DOHH2 (cell line): ENCODE measurements at regions not wholly inside any gene's neighbourhood (a gene's known extent, or its start where the extent isn't known, plus 50 kb on each side); places are given as distances from the start of the nearest gene placed in this dataset.

Experiments
- H3F3A ChIP-seq: fragments of 200-600 bp; sonication (generic), shearing (Covaris generic); 2 replicates; pipeline ENCODE4 v1.6.0; 2016; ENCODE audit warnings: antibody characterized with exemption, mild to moderate bottlenecking; ENCODE audit not compliant: control insufficient read depth, insufficient read depth
- H3K27ac ChIP-seq: fragments of 200-600 bp; sonication (generic); 2 replicates; pipeline ENCODE4 v1.5.1; 2014; ENCODE audit warnings: low read depth, mild to moderate bottlenecking, low read length, moderate library complexity
- H3K27me3 ChIP-seq: fragments of 200-600 bp; sonication (generic); 2 replicates; pipeline ENCODE4 v1.6.1; 2014; ENCODE audit warnings: mild to moderate bottlenecking, low read length, mixed read lengths; ENCODE audit not compliant: control insufficient read depth
- H3K36me3 ChIP-seq: fragments of 200-600 bp; sonication (generic); 2 replicates; pipeline ENCODE4 v1.6.1; 2014; ENCODE audit warnings: mild to moderate bottlenecking, low read length, moderate library complexity, mixed read lengths; ENCODE audit not compliant: control insufficient read depth
- H3K4me1 ChIP-seq: fragments of 200-600 bp; sonication (generic); 2 replicates; pipeline ENCODE4 v1.6.1; 2014; ENCODE audit warnings: mild to moderate bottlenecking, low read length, mixed read lengths; ENCODE audit not compliant: control insufficient read depth
- H3K4me2 ChIP-seq: fragments of 200-600 bp; sonication (generic); 2 replicates; pipeline ENCODE4 v1.6.0; 2014; ENCODE audit warnings: mild to moderate bottlenecking, low read length, moderate library complexity
- H3K4me3 ChIP-seq: fragments of 200-600 bp; sonication (generic); 2 replicates; pipeline ENCODE4 v1.5.1; 2014; ENCODE audit warnings: mild to moderate bottlenecking, low read length, mixed read lengths
- H3K79me2 ChIP-seq: fragments of 200-600 bp; sonication (generic); 2 replicates; pipeline ENCODE4 v1.6.1; 2014; ENCODE audit warnings: mild to moderate bottlenecking, low read length, mixed read lengths; ENCODE audit not compliant: control insufficient read depth
- H3K9me2 ChIP-seq: fragments of 200-600 bp; sonication (generic); replicated peaks from 2 replicates; pipeline ENCODE4 v1.6.1; 2014; ENCODE audit warnings: mild to moderate bottlenecking, low read length, mixed read lengths; ENCODE audit not compliant: control insufficient read depth
- H3K9me3 ChIP-seq: fragments of 200-600 bp; sonication (generic); 2 replicates; pipeline ENCODE4 v1.6.1; 2014; ENCODE audit warnings: antibody characterized with exemption, low read length, mixed read lengths; ENCODE audit not compliant: control insufficient read depth, insufficient read depth
- H4K20me1 ChIP-seq: fragments of 200-600 bp; sonication (generic); 2 replicates; pipeline ENCODE4 v1.6.0; 2014; ENCODE audit warnings: low read depth, mild to moderate bottlenecking, antibody characterized with exemption, low read length, moderate library complexity; ENCODE audit not compliant: control insufficient read depth, insufficient read depth
- CTCF ChIP-seq: fragments of 200-600 bp; sonication (generic); IDR thresholded peaks from one replicate; pipeline ENCODE4 v1.5.1; 2014; ENCODE audit warnings: antibody characterized with exemption, mild to moderate bottlenecking, low read depth, low read length; ENCODE audit not compliant: poor library complexity, severe bottlenecking
- EZH2phosphoT487 ChIP-seq: fragments of 200-600 bp; sonication (generic); IDR thresholded peaks from 2 replicates; pipeline ENCODE4 v1.6.1; 2017; ENCODE audit warnings: borderline replicate concordance, mild to moderate bottlenecking, antibody characterized with exemption, low read length, moderate library complexity, mixed read lengths

- Histone ChIP-seq H3K9me3 (no peaks in the 10 kb centered on the region; the same call in 1 of the 2 replicates), H3K79me2 (no peaks in the 10 kb centered on the region), H3K9me2 (no peaks in the 10 kb centered on the region), H3K36me3 (no peaks in the 10 kb centered on the region), H3K4me1 (no peaks in the 10 kb centered on the region), H3K27me3 (peaks cover 4% of the 10 kb centered on the region; the same call in 1 of the 2 replicates), H3F3A (no peaks in the 10 kb centered on the region), H3K27ac (no peak overlapping the region), H4K20me1 (no peaks in the 10 kb centered on the region), H3K4me3 (no peak overlapping the region), H3K4me2 (no peak overlapping the region)
- TF ChIP-seq EZH2phosphoT487: no peak
- TF ChIP-seq CTCF: no peak
Observed at GRCh38 chr2:176415937-176416499, 146.8 kb downstream of the MTX2 start.

- TF ChIP-seq EZH2phosphoT487 (no peak), CTCF (no peak)
- Histone ChIP-seq H3K4me3 (no peak overlapping the region), H3K4me2 (no peak overlapping the region), H3K4me1 (no peaks in the 10 kb centered on the region), H3F3A (no peaks in the 10 kb centered on the region), H3K9me2 (no peaks in the 10 kb centered on the region), H3K36me3 (no peaks in the 10 kb centered on the region), H4K20me1 (no peaks in the 10 kb centered on the region), H3K27ac (no peak overlapping the region), H3K79me2 (no peaks in the 10 kb centered on the region), H3K9me3 (no peaks in the 10 kb centered on the region), H3K27me3 (peaks cover 4% of the 10 kb centered on the region; the same call in 1 of the 2 replicates)
Observed at GRCh38 chr2:176418768-176419167, 149.5 kb downstream of the MTX2 start.

GRCh38 chr2:176419591-176420071, 150.4 kb downstream of the MTX2 start:
- Histone ChIP-seq H3K4me2 (no peak overlapping the region), H3K27me3 (peaks cover 4% of the 10 kb centered on the region; the same call in 1 of the 2 replicates), H3K36me3 (no peaks in the 10 kb centered on the region), H3K27ac (no peak overlapping the region), H4K20me1 (no peaks in the 10 kb centered on the region), H3K79me2 (no peaks in the 10 kb centered on the region), H3K4me1 (no peaks in the 10 kb centered on the region), H3K9me3 (no peaks in the 10 kb centered on the region), H3K9me2 (no peaks in the 10 kb centered on the region), H3F3A (no peaks in the 10 kb centered on the region), H3K4me3 (no peak overlapping the region)
- TF ChIP-seq CTCF (no peak), EZH2phosphoT487 (no peak)
